WTC11 (cell line): ENCODE measurements at regions not wholly inside any gene's neighbourhood (a gene's known extent, or its start where the extent isn't known, plus 50 kb on each side); places are given as distances from the start of the nearest gene placed in this dataset.

Source experiments
- ATAC-seq: fragments of 200-7000 bp; cut with Tn5 transposase; 2 replicates; pipeline ENCODE4 v1.10.0; 2021; ENCODE audit warnings: mild to moderate bottlenecking, moderate library complexity
- CTCF ChIA-PET: fragments of 300-600 bp; sonication (Branson Sonifier 250); formaldehyde crosslinking; loops from one replicate; lab custom pipeline; 2021; ENCODE audit warnings: antibody characterized with exemption; lab: Charles Lee
- POLR2A ChIA-PET: fragments of 350-600 bp; sonication (Branson Sonifier 250); formaldehyde crosslinking; loops from one replicate; lab custom pipeline; 2021; ENCODE audit warnings: antibody characterized with exemption; lab: Charles Lee
- DNase-seq: peaks from one replicate; pipeline ENCODE4 v3.0.0; 2021; ENCODE audit warnings: low spot score
- H3K27ac Mint-ChIP-seq: 2 replicates; pipeline ENCODE4 v1.8.0; 2021; ENCODE audit warnings: mixed read lengths
- H3K27me3 Mint-ChIP-seq: 2 replicates; pipeline ENCODE4 v1.8.0; 2021; ENCODE audit warnings: low read depth, mild to moderate bottlenecking, moderate library complexity, mixed read lengths
- H3K36me3 Mint-ChIP-seq: 2 replicates; pipeline ENCODE4 v1.8.0; 2021; ENCODE audit warnings: mixed read lengths
- H3K4me1 Mint-ChIP-seq: 2 replicates; pipeline ENCODE4 v1.8.0; 2022; ENCODE audit warnings: mixed read lengths
- H3K4me3 Mint-ChIP-seq: 2 replicates; pipeline ENCODE4 v1.8.0; 2021; ENCODE audit warnings: mild to moderate bottlenecking, moderate library complexity, mixed read lengths
- H3K9me3 Mint-ChIP-seq: 2 replicates; pipeline ENCODE4 v1.8.0; 2021; ENCODE audit warnings: mixed read lengths
- GRHL2 ChIP-seq: fragments of 250-450 bp; sonication (Bioruptor Pico); IDR thresholded peaks from 2 replicates; pipeline ENCODE4 v1.8.0; 2022; ENCODE audit warnings: mild to moderate bottlenecking, moderate library complexity; ENCODE audit not compliant: insufficient replicate concordance, severe bottlenecking
- GTF2I ChIP-seq: fragments of 250-450 bp; sonication (Bioruptor Pico); conservative IDR thresholded peaks from 2 replicates; pipeline ENCODE4 v1.4.0; 2021; ENCODE audit warnings: mild to moderate bottlenecking
- HMGA2 ChIP-seq: fragments of 250-450 bp; sonication (Bioruptor Pico); IDR thresholded peaks from 2 replicates; pipeline ENCODE4 v1.4.0; 2021; ENCODE audit warnings: mild to moderate bottlenecking, moderate library complexity
- NFATC4 ChIP-seq: fragments of 250-450 bp; sonication (Bioruptor Pico); IDR thresholded peaks from 2 replicates; pipeline ENCODE4 v1.9.0; 2021; ENCODE audit warnings: mild to moderate bottlenecking
- NFYB ChIP-seq: sonication (generic); formaldehyde crosslinking; conservative IDR thresholded peaks from 2 replicates; pipeline ENCODE4 v1.8.0; 2022; ENCODE audit warnings: low read depth, missing genetic modification reagents
- NR2C2 ChIP-seq: sonication (generic); formaldehyde crosslinking; IDR thresholded peaks from 2 replicates; pipeline ENCODE4 v1.8.0; 2022; ENCODE audit warnings: mild to moderate bottlenecking, missing genetic modification reagents
- SMAD3 ChIP-seq: sonication (generic); formaldehyde crosslinking; IDR thresholded peaks from 2 replicates; pipeline ENCODE4 v1.8.0; 2022; ENCODE audit warnings: missing genetic modification reagents, mild to moderate bottlenecking, borderline replicate concordance
- TP53 ChIP-seq: sonication (generic); formaldehyde crosslinking; IDR thresholded peaks from 2 replicates; pipeline ENCODE4 v1.8.1; 2023; ENCODE audit warnings: mild to moderate bottlenecking, missing genetic modification reagents
- ZBTB21 ChIP-seq: sonication (generic); formaldehyde crosslinking; IDR thresholded peaks from 2 replicates; pipeline ENCODE4 v1.8.1; 2023; ENCODE audit warnings: mild to moderate bottlenecking, missing genetic modification reagents, borderline replicate concordance
- ZNF317 ChIP-seq: sonication (generic); formaldehyde crosslinking; IDR thresholded peaks from 2 replicates; pipeline ENCODE4 v1.8.1; 2023; ENCODE audit warnings: low read depth, mild to moderate bottlenecking, moderate library complexity, missing genetic modification reagents, borderline replicate concordance
- ZNF423 ChIP-seq: fragments of 250-450 bp; sonication (Bioruptor Pico); IDR thresholded peaks from 2 replicates; pipeline ENCODE4 v2.1.2; 2022; ENCODE audit warnings: mild to moderate bottlenecking, moderate library complexity
- TF ChIP-seq, protein P1 (sequence below): fragments of 250-450 bp; sonication (Bioruptor Pico); IDR thresholded peaks from 2 replicates; pipeline ENCODE4 v1.8.0; 2021; ENCODE audit warnings: mild to moderate bottlenecking
- TF ChIP-seq, protein P2 (sequence below): sonication (generic); formaldehyde crosslinking; IDR thresholded peaks from 2 replicates; pipeline ENCODE4 v1.8.1; 2023; ENCODE audit warnings: mild to moderate bottlenecking, moderate library complexity, missing genetic modification reagents
- TF ChIP-seq, protein P3 (sequence below): sonication (generic); formaldehyde crosslinking; IDR thresholded peaks from 2 replicates; pipeline ENCODE4 v1.8.1; 2022; ENCODE audit warnings: mild to moderate bottlenecking, missing genetic modification reagents, moderate library complexity, borderline replicate concordance
- TF ChIP-seq, protein P4 (sequence below): fragments of 250-450 bp; sonication (Bioruptor Pico); IDR thresholded peaks from 2 replicates; pipeline ENCODE4 v1.9.0; 2021; ENCODE audit warnings: moderate library complexity, mild to moderate bottlenecking, inconsistent platforms, borderline replicate concordance
- TF ChIP-seq, protein P5 (sequence below): sonication (generic); formaldehyde crosslinking; IDR thresholded peaks from 2 replicates; pipeline ENCODE4 v1.8.0; 2022; ENCODE audit warnings: mild to moderate bottlenecking, missing genetic modification reagents
- TF ChIP-seq, protein P6 (sequence below): sonication (generic); formaldehyde crosslinking; IDR thresholded peaks from 2 replicates; pipeline ENCODE4 v1.8.0; 2023; ENCODE audit warnings: missing genetic modification reagents, mild to moderate bottlenecking, borderline replicate concordance
- TF ChIP-seq, protein P7 (sequence below): sonication (generic); formaldehyde crosslinking; IDR thresholded peaks from 2 replicates; pipeline ENCODE4 v1.8.1; 2023; ENCODE audit warnings: mild to moderate bottlenecking, missing genetic modification reagents

DNA sequence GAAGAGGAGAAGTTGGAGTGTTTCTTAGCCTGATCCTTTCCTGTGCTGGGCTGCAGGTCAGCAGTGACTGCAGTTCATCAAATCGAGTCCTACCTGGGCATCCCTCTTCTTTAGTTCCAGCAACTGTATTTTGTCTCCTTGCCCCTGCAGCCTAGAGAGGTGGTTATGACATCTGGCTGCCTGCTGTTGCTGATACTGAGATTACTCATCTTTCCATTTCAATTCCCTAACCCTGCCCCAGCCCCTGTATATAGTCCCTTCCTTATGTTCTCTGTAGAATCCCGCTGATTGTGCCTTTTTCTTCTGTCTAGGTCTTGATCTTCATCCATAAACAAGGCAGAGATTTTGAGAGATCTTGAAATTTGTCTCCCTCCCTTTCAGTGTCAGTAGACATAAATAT lies 393.3 kb downstream of the EDEM1 start:
- POLR2A ChIA-PET: no interaction called here
- ATAC-seq: no peak
- CTCF ChIA-PET: interaction anchor here (0.9 kb wide), 1 partner anchor 16 kb away, joined by 3 read pairs; no protein-coding TSS in a partner anchor
- Mint-ChIP-seq H3K27ac (no peak overlapping the region), H3K36me3 (peaks cover 33% of the 10 kb centered on the region), H3K4me1 (peaks cover 8% of the 10 kb centered on the region), H3K4me3 (no peak overlapping the region), H3K27me3 (no peaks in the 10 kb centered on the region), H3K9me3 (peaks cover 69% of the 10 kb centered on the region)
- TF ChIP-seq GTF2I (CRISPR knock-in tag) (no peak), ZBTB21 (CRISPR knock-in tag) (no peak), NFATC4 (no peak), ZNF423 (CRISPR knock-in tag) (no peak), SMAD3 (CRISPR knock-in tag) (no peak)
- TF ChIP-seq, protein P1, sequence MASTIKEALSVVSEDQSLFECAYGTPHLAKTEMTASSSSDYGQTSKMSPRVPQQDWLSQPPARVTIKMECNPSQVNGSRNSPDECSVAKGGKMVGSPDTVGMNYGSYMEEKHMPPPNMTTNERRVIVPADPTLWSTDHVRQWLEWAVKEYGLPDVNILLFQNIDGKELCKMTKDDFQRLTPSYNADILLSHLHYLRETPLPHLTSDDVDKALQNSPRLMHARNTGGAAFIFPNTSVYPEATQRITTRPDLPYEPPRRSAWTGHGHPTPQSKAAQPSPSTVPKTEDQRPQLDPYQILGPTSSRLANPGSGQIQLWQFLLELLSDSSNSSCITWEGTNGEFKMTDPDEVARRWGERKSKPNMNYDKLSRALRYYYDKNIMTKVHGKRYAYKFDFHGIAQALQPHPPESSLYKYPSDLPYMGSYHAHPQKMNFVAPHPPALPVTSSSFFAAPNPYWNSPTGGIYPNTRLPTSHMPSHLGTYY (CRISPR knock-in tag): no peak
- TF ChIP-seq, protein P2, sequence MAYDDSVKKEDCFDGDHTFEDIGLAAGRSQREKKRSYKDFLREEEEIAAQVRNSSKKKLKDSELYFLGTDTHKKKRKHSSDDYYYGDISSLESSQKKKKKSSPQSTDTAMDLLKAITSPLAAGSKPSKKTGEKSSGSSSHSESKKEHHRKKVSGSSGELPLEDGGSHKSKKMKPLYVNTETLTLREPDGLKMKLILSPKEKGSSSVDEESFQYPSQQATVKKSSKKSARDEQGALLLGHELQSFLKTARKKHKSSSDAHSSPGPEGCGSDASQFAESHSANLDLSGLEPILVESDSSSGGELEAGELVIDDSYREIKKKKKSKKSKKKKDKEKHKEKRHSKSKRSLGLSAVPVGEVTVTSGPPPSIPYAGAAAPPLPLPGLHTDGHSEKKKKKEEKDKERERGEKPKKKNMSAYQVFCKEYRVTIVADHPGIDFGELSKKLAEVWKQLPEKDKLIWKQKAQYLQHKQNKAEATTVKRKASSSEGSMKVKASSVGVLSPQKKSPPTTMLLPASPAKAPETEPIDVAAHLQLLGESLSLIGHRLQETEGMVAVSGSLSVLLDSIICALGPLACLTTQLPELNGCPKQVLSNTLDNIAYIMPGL (CRISPR knock-in tag): no peak
- TF ChIP-seq, protein P3, sequence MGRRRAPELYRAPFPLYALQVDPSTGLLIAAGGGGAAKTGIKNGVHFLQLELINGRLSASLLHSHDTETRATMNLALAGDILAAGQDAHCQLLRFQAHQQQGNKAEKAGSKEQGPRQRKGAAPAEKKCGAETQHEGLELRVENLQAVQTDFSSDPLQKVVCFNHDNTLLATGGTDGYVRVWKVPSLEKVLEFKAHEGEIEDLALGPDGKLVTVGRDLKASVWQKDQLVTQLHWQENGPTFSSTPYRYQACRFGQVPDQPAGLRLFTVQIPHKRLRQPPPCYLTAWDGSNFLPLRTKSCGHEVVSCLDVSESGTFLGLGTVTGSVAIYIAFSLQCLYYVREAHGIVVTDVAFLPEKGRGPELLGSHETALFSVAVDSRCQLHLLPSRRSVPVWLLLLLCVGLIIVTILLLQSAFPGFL (CRISPR knock-in tag): no peak
- TF ChIP-seq, protein P4, sequence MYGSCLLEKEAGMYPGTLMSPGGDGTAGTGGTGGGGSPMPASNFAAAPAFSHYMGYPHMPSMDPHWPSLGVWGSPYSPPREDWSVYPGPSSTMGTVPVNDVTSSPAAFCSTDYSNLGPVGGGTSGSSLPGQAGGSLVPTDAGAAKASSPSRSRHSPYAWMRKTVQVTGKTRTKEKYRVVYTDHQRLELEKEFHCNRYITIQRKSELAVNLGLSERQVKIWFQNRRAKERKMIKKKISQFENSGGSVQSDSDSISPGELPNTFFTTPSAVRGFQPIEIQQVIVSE (CRISPR knock-in tag): no peak
- DNase-seq: no peak

DNA sequence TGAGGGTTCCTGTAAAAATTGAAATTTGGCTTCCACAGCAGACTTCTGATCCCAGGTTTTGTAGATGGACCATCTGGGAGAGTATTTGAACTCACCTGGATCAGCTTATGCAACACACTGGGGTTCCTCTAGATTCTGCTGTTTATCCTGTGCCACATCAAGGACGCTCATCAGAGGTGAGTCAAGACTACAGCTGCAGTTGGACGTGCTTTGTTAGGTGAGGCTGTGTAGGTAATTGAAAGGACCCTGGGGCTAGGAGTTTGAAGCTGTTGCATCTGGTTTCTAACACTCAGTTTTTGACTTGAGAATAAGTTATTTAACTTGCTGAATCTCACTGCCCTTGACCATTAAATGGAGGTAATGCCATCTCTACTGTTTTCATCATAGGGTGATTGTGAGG lies 394.2 kb downstream of the EDEM1 start:
- POLR2A ChIA-PET: no interaction called here
- Mint-ChIP-seq H3K4me3 (no peak overlapping the region), H3K27ac (no peak overlapping the region), H3K27me3 (no peaks in the 10 kb centered on the region), H3K36me3 (peaks cover 30% of the 10 kb centered on the region), H3K9me3 (peaks cover 71% of the 10 kb centered on the region), H3K4me1 (peaks cover 8% of the 10 kb centered on the region)
- CTCF ChIA-PET: no interaction called here
- TF ChIP-seq TP53 (CRISPR knock-in tag): no peak
- TF ChIP-seq, protein P5, sequence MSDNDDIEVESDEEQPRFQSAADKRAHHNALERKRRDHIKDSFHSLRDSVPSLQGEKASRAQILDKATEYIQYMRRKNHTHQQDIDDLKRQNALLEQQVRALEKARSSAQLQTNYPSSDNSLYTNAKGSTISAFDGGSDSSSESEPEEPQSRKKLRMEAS: no peak
- TF ChIP-seq, protein P6, sequence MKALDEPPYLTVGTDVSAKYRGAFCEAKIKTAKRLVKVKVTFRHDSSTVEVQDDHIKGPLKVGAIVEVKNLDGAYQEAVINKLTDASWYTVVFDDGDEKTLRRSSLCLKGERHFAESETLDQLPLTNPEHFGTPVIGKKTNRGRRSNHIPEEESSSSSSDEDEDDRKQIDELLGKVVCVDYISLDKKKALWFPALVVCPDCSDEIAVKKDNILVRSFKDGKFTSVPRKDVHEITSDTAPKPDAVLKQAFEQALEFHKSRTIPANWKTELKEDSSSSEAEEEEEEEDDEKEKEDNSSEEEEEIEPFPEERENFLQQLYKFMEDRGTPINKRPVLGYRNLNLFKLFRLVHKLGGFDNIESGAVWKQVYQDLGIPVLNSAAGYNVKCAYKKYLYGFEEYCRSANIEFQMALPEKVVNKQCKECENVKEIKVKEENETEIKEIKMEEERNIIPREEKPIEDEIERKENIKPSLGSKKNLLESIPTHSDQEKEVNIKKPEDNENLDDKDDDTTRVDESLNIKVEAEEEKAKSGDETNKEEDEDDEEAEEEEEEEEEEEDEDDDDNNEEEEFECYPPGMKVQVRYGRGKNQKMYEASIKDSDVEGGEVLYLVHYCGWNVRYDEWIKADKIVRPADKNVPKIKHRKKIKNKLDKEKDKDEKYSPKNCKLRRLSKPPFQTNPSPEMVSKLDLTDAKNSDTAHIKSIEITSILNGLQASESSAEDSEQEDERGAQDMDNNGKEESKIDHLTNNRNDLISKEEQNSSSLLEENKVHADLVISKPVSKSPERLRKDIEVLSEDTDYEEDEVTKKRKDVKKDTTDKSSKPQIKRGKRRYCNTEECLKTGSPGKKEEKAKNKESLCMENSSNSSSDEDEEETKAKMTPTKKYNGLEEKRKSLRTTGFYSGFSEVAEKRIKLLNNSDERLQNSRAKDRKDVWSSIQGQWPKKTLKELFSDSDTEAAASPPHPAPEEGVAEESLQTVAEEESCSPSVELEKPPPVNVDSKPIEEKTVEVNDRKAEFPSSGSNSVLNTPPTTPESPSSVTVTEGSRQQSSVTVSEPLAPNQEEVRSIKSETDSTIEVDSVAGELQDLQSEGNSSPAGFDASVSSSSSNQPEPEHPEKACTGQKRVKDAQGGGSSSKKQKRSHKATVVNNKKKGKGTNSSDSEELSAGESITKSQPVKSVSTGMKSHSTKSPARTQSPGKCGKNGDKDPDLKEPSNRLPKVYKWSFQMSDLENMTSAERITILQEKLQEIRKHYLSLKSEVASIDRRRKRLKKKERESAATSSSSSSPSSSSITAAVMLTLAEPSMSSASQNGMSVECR (CRISPR knock-in tag): no peak
- ATAC-seq: no peak
- DNase-seq: no peak

DNA sequence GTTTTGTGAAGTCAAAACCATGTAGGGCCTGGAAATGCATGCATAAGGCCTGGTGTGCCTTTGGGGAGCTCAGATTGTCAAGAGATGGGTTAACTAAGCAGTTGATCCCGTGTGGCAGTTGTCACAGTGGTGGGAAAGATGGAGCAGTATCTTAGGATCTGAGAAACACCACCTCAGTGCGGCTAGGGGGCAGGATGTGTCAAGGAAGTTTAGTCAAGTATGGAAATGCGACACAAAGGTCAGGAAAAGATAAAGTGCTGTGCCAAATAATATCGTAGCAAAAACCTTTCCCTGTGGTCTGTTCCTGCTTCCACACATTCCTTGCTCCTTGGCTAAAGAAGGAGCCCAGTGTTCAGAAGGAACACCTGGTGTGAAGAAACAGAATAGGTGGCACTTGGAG lies 396.4 kb downstream of the EDEM1 start:
- DNase-seq: no peak
- TF ChIP-seq GRHL2 (CRISPR knock-in tag) (no peak), NR2C2 (CRISPR knock-in tag) (no peak), ZNF317 (CRISPR knock-in tag) (no peak), HMGA2 (CRISPR knock-in tag) (no peak), NFYB (CRISPR knock-in tag) (no peak)
- TF ChIP-seq, protein P7, sequence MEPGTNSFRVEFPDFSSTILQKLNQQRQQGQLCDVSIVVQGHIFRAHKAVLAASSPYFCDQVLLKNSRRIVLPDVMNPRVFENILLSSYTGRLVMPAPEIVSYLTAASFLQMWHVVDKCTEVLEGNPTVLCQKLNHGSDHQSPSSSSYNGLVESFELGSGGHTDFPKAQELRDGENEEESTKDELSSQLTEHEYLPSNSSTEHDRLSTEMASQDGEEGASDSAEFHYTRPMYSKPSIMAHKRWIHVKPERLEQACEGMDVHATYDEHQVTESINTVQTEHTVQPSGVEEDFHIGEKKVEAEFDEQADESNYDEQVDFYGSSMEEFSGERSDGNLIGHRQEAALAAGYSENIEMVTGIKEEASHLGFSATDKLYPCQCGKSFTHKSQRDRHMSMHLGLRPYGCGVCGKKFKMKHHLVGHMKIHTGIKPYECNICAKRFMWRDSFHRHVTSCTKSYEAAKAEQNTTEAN (CRISPR knock-in tag): no peak
- Mint-ChIP-seq H3K27ac (no peak overlapping the region), H3K4me3 (no peak overlapping the region), H3K36me3 (peaks cover 30% of the 10 kb centered on the region), H3K9me3 (peaks cover 68% of the 10 kb centered on the region), H3K27me3 (no peaks in the 10 kb centered on the region), H3K4me1 (peaks cover 8% of the 10 kb centered on the region)
- CTCF ChIA-PET: no interaction called here
- ATAC-seq: no peak
- POLR2A ChIA-PET: no interaction called here
